Transverse colon (tissue), 4 donors: ENCODE measurements at regions not wholly inside any gene's neighbourhood (a gene's known extent, or its start where the extent isn't known, plus 50 kb on each side); places are given as distances from the start of the nearest gene placed in this dataset.
"Not testable (repeated sequence)": the region's sequence is repeated elsewhere in the genome, so short reads cannot be mapped to it uniquely, and the experiment has no call there.

Experiments used
- DNase-seq: peaks from one replicate; pipeline ENCODE4 v3.0.0-alpha.2; 2019
- H3K27ac ChIP-seq, 4 donors: fragments of 200-600 bp; sonication (generic); 2 replicates each; pipeline ENCODE4 v1.5.1; 2016 to 2018; ENCODE audit warnings: inconsistent platforms in 4 of 4
- H3K27me3 ChIP-seq: fragments of 200-600 bp; sonication (generic); 2 replicates; pipeline ENCODE4 v1.5.1; 2017; ENCODE audit warnings: inconsistent platforms
- H3K36me3 ChIP-seq, 4 donors: fragments of 200-600 bp; sonication (generic); 2 replicates each; pipeline ENCODE4 v1.5.1; 2017 to 2019; ENCODE audit warnings: inconsistent platforms in 4 of 4
- H3K4me1 ChIP-seq, 4 donors: fragments of 200-600 bp; sonication (generic); 2 replicates each; pipeline ENCODE4 v1.5.1; 2017 to 2020; ENCODE audit warnings: inconsistent platforms in 4 of 4
- H3K4me3 ChIP-seq, 4 donors: fragments of 200-600 bp; sonication (generic); 1 replicate in 1 of 4; 2 replicates in 3 of 4; pipeline versions ENCODE4 v1.5.1 to v1.6.1; 2017 to 2019; ENCODE audit warnings: inconsistent platforms in 4 of 4
- H3K9me3 ChIP-seq, 2 donors: fragments of 200-600 bp; sonication (generic); 2 replicates each; pipeline ENCODE4 v1.5.1; 2017 to 2019; ENCODE audit warnings: inconsistent platforms in 2 of 2
- EP300 ChIP-seq: sonication (generic); formaldehyde crosslinking; IDR thresholded peaks from one replicate; pipeline ENCODE4 v1.6.1; 2017; ENCODE audit warnings: antibody characterized with exemption, low read depth
- POLR2A ChIP-seq: fragments of 450-650 bp; IDR thresholded peaks from one replicate; pipeline ENCODE4 v1.6.1; 2016; ENCODE audit warnings: antibody characterized with exemption, mild to moderate bottlenecking, moderate library complexity
- POLR2AphosphoS5 ChIP-seq, 3 donors: sonication (generic); formaldehyde crosslinking; IDR thresholded peaks; one replicate each; pipeline ENCODE4 v1.6.1; 2016; ENCODE audit warnings: antibody characterized with exemption in 3 of 3
- WGBS, 2 donors: methylation state at CpG; one replicate each; pipeline ENCODE4 v1.1.5; 2018; ENCODE audit warnings: low coverage in 1 of 2; 5-methylcytosine and 5-hydroxymethylcytosine counted together
- in situ Hi-C, 4 donors: fragments of 200-750 bp; cut with MboI; loops; one replicate each; pipeline versions ENCODE4 v1.15.0 to v1.15.1; 2017; ENCODE audit warnings: low sequenced_read_pairs in 3 of 4, low pct_ligation_motif_present in 1 of 4, low pct_unique_long_range_greater_than_20kb in 1 of 4
- intact Hi-C: fragments of 100-400 bp; cut with DNase I; formaldehyde crosslinking; loops from one replicate; pipeline ENCODE4 v1.15.1; 2023; ENCODE audit warnings: low total_unique reads
- TF ChIP-seq, protein P1 (sequence below), 5 experiments: fragments of 200-600 bp in 3 of 5; fragments of 450-650 bp in 2 of 5; sonication (generic) in 3 of 5; IDR thresholded peaks; 1 replicate in 2 of 5; 2 replicates in 3 of 5; pipeline ENCODE4 v1.5.1; 2016 to 2017; ENCODE audit warnings: antibody characterized with exemption in 5 of 5, inconsistent platforms in 3 of 5, mild to moderate bottlenecking in 2 of 5, moderate library complexity in 1 of 5

DNA sequence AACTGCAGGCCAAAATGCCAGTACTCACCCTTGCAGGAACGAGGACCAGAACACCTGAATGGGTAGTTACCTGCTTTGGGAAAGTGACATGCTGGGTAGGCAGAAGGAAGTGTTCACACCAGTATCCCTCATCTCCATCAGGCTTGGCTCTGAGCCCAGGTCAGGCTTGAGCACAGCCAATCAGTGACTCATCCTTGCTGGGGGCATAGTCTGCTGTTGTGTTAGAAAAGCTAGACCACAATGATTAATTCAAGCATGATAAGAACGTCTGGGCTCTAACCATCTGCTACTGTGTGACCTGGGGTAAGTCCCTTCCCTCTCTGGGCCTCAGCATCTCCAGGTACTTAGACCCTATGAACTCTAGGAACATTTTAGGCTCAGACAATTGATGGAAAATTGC is 450.4 kb downstream of the MIAT start:
- TF ChIP-seq POLR2AphosphoS5 (IDR thresholded peaks at IDR 0.05): peak in 1 of 3 donors; percentile 25
- TF ChIP-seq, protein P1, sequence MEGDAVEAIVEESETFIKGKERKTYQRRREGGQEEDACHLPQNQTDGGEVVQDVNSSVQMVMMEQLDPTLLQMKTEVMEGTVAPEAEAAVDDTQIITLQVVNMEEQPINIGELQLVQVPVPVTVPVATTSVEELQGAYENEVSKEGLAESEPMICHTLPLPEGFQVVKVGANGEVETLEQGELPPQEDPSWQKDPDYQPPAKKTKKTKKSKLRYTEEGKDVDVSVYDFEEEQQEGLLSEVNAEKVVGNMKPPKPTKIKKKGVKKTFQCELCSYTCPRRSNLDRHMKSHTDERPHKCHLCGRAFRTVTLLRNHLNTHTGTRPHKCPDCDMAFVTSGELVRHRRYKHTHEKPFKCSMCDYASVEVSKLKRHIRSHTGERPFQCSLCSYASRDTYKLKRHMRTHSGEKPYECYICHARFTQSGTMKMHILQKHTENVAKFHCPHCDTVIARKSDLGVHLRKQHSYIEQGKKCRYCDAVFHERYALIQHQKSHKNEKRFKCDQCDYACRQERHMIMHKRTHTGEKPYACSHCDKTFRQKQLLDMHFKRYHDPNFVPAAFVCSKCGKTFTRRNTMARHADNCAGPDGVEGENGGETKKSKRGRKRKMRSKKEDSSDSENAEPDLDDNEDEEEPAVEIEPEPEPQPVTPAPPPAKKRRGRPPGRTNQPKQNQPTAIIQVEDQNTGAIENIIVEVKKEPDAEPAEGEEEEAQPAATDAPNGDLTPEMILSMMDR (IDR thresholded peaks at IDR 0.05): no peak
- Histone ChIP-seq H3K27me3 (no peaks in the 10 kb centered on the region), H3K4me3 (no peak overlapping the region), H3K4me1 (peaks cover 10 to 26% (median 14%) of the 10 kb centered on the region in 4 donors), H3K27ac (peak overlapping the region; percentile 36 to 83 (median 67)), H3K9me3 (no peaks in the 10 kb centered on the region), H3K36me3 (no peaks in the 10 kb centered on the region)
- WGBS, 2 donors: 16% methylated on average over 2 of the region's 2 CpGs; no CpG with 5 or more reads in 1 of the 2 donors
- intact Hi-C loops: loop anchor here (5.0 kb wide), 1 partner anchor 109 kb away; no protein-coding TSS in a partner anchor
- DNase-seq: peak; percentile 45
- in situ Hi-C loops: loop anchor here in 1 of 4 donors (25.0 kb wide), 1 partner anchor 104 kb away; no protein-coding TSS in a partner anchor

DNA sequence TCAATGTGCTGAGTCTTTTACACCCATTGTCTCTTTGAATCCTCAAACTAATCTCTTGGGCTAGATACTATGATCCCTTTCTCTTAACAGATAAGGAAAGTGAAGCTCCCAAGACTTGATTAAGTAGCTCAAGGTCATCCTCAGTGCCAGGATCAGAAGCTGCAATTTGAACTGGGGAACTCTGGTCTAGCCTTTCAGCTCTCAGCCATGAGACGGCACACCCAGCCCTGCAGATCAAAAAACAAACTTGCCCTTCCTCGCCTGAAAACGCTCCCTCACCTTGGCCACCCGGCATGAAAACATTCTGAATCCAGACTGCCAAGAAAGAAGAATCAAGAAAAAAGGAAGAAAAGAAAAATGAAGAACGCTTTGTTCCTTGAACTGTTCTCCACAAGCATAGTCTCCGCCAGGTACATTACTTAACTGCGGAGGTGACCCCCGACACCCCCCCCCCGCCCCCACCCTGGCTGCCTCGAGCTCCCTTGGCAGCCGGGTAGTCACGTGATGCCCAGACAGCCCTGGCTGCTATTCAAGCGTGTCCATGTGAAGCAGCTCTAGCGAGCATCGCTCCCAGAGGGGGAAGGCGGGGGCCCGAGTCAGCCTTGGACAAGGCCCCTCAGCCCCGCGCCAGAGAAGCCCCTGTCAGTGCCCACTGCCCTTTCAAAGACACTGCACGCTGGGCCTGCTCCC is 451.2 kb downstream of the MIAT start:
- Histone ChIP-seq H3K27ac (peak overlapping the region; percentile 36 to 83 (median 67)), H3K9me3 (no peaks in the 10 kb centered on the region), H3K4me3 (no peak overlapping the region), H3K36me3 (no peaks in the 10 kb centered on the region), H3K4me1 (peaks cover 10 to 26% (median 14%) of the 10 kb centered on the region in 4 donors), H3K27me3 (no peaks in the 10 kb centered on the region)
- intact Hi-C loops: loop anchor here (5.0 kb wide), 1 partner anchor 109 kb away; no protein-coding TSS in a partner anchor
- in situ Hi-C loops: loop anchor here in 1 of 4 donors (25.0 kb wide), 1 partner anchor 104 kb away; no protein-coding TSS in a partner anchor
- DNase-seq: peak; percentile 32
- TF ChIP-seq POLR2AphosphoS5 (IDR thresholded peaks at IDR 0.05) (no peak), POLR2A (no peak), EP300 (no peak)
- TF ChIP-seq, protein P1 (IDR thresholded peaks at IDR 0.05): no peak
- 46% methylated on average over 5 to 20 of the region's 20 CpGs for WGBS, 2 donors

DNA sequence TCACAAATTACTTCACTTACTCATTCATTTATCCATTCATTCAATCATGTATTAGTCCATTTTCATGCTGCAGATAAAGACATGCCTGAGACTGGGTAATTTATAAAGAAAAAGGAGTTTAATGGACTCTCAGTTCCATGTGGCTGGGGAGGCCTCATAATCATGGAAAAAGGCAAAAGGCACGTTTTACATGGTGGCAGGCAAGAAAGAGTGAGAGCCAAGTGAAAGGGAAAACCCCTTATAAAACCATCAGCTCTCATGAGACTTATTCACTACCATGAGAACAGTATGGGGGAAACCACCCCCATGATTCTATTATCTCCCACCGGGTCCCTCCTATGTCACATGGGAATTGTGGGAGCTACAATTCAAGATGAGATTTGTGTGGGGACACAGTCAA is 452.0 kb downstream of the MIAT start:
- DNase-seq, H3K27me3 ChIP-seq, H3K36me3 ChIP-seq, H3K9me3 ChIP-seq, H3K4me3 ChIP-seq, H3K27ac ChIP-seq: not testable (repeated sequence)
- WGBS, 2 donors: 71% methylated on average over 1 to 2 of the region's 2 CpGs
- in situ Hi-C loops (loop anchor here in 1 of 4 donors (25.0 kb wide), 1 partner anchor 103 kb away; no protein-coding TSS in a partner anchor), intact Hi-C loops (loop anchor here (5.0 kb wide), 1 partner anchor 108 kb away; no protein-coding TSS in a partner anchor)
- peaks cover 10 to 26% (median 14%) of the 10 kb centered on the region in 4 donors for H3K4me1 ChIP-seq

DNA sequence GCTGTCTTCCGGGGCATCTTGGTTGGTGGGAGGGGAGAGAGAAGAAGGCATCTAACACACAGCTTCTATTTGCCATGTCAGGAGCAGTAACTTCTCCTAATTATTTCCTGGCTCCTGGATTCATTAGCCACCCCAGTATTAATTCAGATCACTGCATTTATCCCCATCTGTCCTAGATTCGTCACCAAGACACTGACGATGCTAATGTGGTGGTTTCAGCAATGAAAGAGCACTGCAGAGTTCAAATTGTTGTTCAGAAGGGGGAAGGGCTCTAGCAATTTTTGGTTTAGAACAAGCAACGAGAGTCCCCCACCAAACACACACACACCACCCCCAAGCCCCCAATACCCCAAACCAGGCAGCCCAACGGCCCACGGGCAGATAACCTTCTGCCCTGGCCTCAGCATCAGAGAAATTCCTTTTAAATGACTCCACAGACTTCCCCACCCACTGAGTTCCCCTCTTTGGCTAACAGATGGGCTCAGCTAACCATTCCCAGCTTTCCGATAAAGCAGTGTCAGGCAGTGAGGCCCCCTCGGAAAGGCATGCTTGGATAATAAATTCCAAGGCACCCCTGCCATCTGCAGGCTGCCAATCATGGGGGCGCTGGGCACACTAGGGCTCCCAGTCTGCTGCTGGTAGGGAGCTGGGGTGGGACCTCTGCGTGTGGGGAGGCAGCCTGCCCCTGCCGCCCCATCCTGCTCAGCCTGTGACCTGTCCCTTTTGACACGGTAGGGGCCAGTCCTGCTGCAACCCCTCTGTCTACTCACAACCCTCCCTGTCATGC is 453.5 kb downstream of the MIAT start:
- in situ Hi-C loops: loop anchor here in 1 of 4 donors (25.0 kb wide), 1 partner anchor 101 kb away; no protein-coding TSS in a partner anchor
- no peaks in the 10 kb centered on the region for H3K9me3 ChIP-seq
- H3K36me3 ChIP-seq: no peaks in the 10 kb centered on the region
- WGBS, 2 donors: 44 to 49% methylated on average over 3 to 10 of the region's 12 CpGs
- H3K27me3 ChIP-seq: no peaks in the 10 kb centered on the region
- no peak for TF ChIP-seq POLR2AphosphoS5 (IDR thresholded peaks at IDR 0.05)
- TF ChIP-seq POLR2A: no peak
- no peak for TF ChIP-seq EP300
- TF ChIP-seq, protein P1 (IDR thresholded peaks at IDR 0.05): no peak
- H3K27ac ChIP-seq: no peak overlapping the region
- intact Hi-C loops: no loop called here
- peaks cover 10 to 26% (median 15%) of the 10 kb centered on the region in 4 donors for H3K4me1 ChIP-seq
- DNase-seq: no peak
- H3K4me3 ChIP-seq: no peak overlapping the region
